ENCODE measurements at regions not wholly inside any gene's neighbourhood (a gene's known extent, or its start where the extent isn't known, plus 50 kb on each side); places are given as distances from the start of the nearest gene placed in this dataset.

GRCh38 chr14:65824978-65825299 is 412.4 kb downstream of the FUT8 start:
- Mint-ChIP-seq H3K27ac (no peak overlapping the region), H3K36me3 (no peaks in the 10 kb centered on the region), H3K4me1 (ENCODE audit: unreplicated experiment) (peaks cover 4% of the 10 kb centered on the region), H3K4me3 (no peak overlapping the region), H3K9me3 (no peaks in the 10 kb centered on the region), H3K27me3 (peaks cover 41% of the 10 kb centered on the region)
- peak; percentile 50 for TF ChIP-seq CTCF (conservative IDR thresholded peaks at IDR 0.05)
- no peak for DNase-seq (ENCODE audit: extremely low spot score, unreplicated experiment)

- no peak for TF ChIP-seq CTCF (conservative IDR thresholded peaks at IDR 0.05)
- Mint-ChIP-seq H3K4me3 (no peak overlapping the region), H3K4me1 (ENCODE audit: unreplicated experiment) (peaks cover 4% of the 10 kb centered on the region), H3K27ac (no peak overlapping the region), H3K36me3 (no peaks in the 10 kb centered on the region), H3K9me3 (no peaks in the 10 kb centered on the region), H3K27me3 (peaks cover 47% of the 10 kb centered on the region)
- DNase-seq (ENCODE audit: extremely low spot score, unreplicated experiment), result no peak
Measured at GRCh38 chr14:65826946-65827345, 414.4 kb downstream of the FUT8 start.

GRCh38 chr14:65827520-65827919 is 415.0 kb downstream of the FUT8 start:
- Mint-ChIP-seq H3K27ac (no peak overlapping the region), H3K27me3 (peaks cover 47% of the 10 kb centered on the region)

GRCh38 chr14:65828396-65828795 is 415.9 kb downstream of the FUT8 start:
- Mint-ChIP-seq H3K4me3 (no peak overlapping the region), H3K27me3 (peaks cover 47% of the 10 kb centered on the region), H3K36me3 (no peaks in the 10 kb centered on the region), H3K4me1 (ENCODE audit: unreplicated experiment) (peaks cover 15% of the 10 kb centered on the region), H3K27ac (no peak overlapping the region), H3K9me3 (no peaks in the 10 kb centered on the region)
- no peak for DNase-seq (ENCODE audit: extremely low spot score, unreplicated experiment)
- no peak for TF ChIP-seq CTCF (conservative IDR thresholded peaks at IDR 0.05)

More at GRCh38 chr14:65827520-65827919, 415.0 kb downstream of the FUT8 start:
- DNase-seq (ENCODE audit: extremely low spot score, unreplicated experiment), result no peak
- TF ChIP-seq CTCF (conservative IDR thresholded peaks at IDR 0.05), result no peak
- Mint-ChIP-seq H3K9me3 (no peaks in the 10 kb centered on the region), H3K4me3 (no peak overlapping the region), H3K36me3 (no peaks in the 10 kb centered on the region), H3K4me1 (ENCODE audit: unreplicated experiment) (peaks cover 6% of the 10 kb centered on the region)

GRCh38 chr14:65832431-65833266 is 420.1 kb downstream of the FUT8 start:
- Mint-ChIP-seq H3K36me3 (no peaks in the 10 kb centered on the region), H3K4me1 (ENCODE audit: unreplicated experiment) (peaks cover 19% of the 10 kb centered on the region), H3K9me3 (no peaks in the 10 kb centered on the region), H3K27me3 (peaks cover 28% of the 10 kb centered on the region), H3K27ac (no peak overlapping the region), H3K4me3 (no peak overlapping the region)
- DNase-seq (ENCODE audit: extremely low spot score, unreplicated experiment), result no peak
- TF ChIP-seq CTCF (conservative IDR thresholded peaks at IDR 0.05), result peak; percentile 69
